Prostate gland (tissue), 2 donors: ENCODE measurements at regions not wholly inside any gene's neighbourhood (a gene's known extent, or its start where the extent isn't known, plus 50 kb on each side); places are given as distances from the start of the nearest gene placed in this dataset.

Experiments
- POLR2A ChIP-seq: fragments of 450-650 bp; IDR thresholded peaks from one replicate; pipeline ENCODE4 v1.6.1; 2016; ENCODE audit warnings: antibody characterized with exemption, mild to moderate bottlenecking
- TF ChIP-seq, protein P1 (sequence below), 4 experiments: fragments of 200-600 bp in 2 of 4; fragments of 450-650 bp in 2 of 4; sonication (generic) in 2 of 4; IDR thresholded peaks; 1 replicate in 3 of 4; 2 replicates in 1 of 4; pipeline ENCODE4 v1.5.1; 2016 to 2019; ENCODE audit warnings: antibody characterized with exemption in 4 of 4, mild to moderate bottlenecking in 2 of 4, moderate library complexity in 2 of 4

DNA sequence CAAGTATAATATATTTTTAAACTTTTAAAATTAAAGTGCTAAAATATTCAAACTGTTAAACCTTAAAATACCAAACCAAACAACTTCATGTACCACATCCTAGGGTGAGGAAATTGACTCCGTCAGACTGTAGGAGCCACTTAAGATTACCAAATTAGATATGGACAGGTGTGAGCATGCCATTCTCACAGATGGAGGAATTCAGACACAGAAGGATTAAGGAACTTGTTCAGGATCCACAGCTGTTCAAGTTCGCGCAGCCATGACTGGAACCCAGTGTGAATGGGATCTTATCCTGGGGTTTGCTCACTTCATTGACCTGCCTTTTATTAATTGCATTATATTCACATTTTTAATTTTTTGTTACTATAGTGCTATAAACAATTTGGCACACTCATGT is 224.9 kb upstream of the PCDH7 start:
- TF ChIP-seq, protein P1, sequence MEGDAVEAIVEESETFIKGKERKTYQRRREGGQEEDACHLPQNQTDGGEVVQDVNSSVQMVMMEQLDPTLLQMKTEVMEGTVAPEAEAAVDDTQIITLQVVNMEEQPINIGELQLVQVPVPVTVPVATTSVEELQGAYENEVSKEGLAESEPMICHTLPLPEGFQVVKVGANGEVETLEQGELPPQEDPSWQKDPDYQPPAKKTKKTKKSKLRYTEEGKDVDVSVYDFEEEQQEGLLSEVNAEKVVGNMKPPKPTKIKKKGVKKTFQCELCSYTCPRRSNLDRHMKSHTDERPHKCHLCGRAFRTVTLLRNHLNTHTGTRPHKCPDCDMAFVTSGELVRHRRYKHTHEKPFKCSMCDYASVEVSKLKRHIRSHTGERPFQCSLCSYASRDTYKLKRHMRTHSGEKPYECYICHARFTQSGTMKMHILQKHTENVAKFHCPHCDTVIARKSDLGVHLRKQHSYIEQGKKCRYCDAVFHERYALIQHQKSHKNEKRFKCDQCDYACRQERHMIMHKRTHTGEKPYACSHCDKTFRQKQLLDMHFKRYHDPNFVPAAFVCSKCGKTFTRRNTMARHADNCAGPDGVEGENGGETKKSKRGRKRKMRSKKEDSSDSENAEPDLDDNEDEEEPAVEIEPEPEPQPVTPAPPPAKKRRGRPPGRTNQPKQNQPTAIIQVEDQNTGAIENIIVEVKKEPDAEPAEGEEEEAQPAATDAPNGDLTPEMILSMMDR (IDR thresholded peaks at IDR 0.05): no peak
- no peak for TF ChIP-seq POLR2A
